Rectal smooth muscle tissue (tissue), 1 donor: ENCODE measurements at regions not wholly inside any gene's neighbourhood (a gene's known extent, or its start where the extent isn't known, plus 50 kb on each side); places are given as distances from the start of the nearest gene placed in this dataset.

Experiments
- H3K27ac ChIP-seq: one replicate; pipeline ENCODE4 v1.7.0; 2013; ENCODE audit warnings: low read depth, low read length, inconsistent platforms
- H3K27me3 ChIP-seq: one replicate; pipeline ENCODE4 v1.7.0; 2013; ENCODE audit warnings: low read length; ENCODE audit not compliant: control insufficient read depth, insufficient read depth
- H3K36me3 ChIP-seq: one replicate; pipeline ENCODE4 v1.7.0; 2013; ENCODE audit warnings: low read length; ENCODE audit not compliant: control insufficient read depth, insufficient read depth
- H3K4me1 ChIP-seq: one replicate; pipeline ENCODE4 v1.7.0; 2013; ENCODE audit warnings: low read length; ENCODE audit not compliant: control insufficient read depth, insufficient read depth
- H3K4me3 ChIP-seq: one replicate; pipeline ENCODE4 v1.7.0; 2013; ENCODE audit warnings: low read length
- H3K9ac ChIP-seq: one replicate; pipeline ENCODE4 v1.7.0; 2013; ENCODE audit warnings: low read length

- Histone ChIP-seq H3K27ac (no peak overlapping the region), H3K4me1 (no peaks in the 10 kb centered on the region), H3K27me3 (no peaks in the 10 kb centered on the region), H3K4me3 (no peak overlapping the region), H3K9ac (no peak overlapping the region), H3K36me3 (no peaks in the 10 kb centered on the region)
Measured at GRCh38 chr20:46803123-46804020, 91.3 kb upstream of the EYA2 start.

GRCh38 chr20:46804126-46804525 lies 90.5 kb upstream of the EYA2 start:
- H3K4me1 ChIP-seq, result no peaks in the 10 kb centered on the region
- H3K9ac ChIP-seq, result no peak overlapping the region
- H3K27ac ChIP-seq, result no peak overlapping the region
- H3K4me3 ChIP-seq, result no peak overlapping the region
- no peaks in the 10 kb centered on the region for H3K36me3 ChIP-seq
- H3K27me3 ChIP-seq, result no peaks in the 10 kb centered on the region

GRCh38 chr20:46805836-46806235 lies 88.8 kb upstream of the EYA2 start:
- Histone ChIP-seq H3K36me3 (no peaks in the 10 kb centered on the region), H3K4me3 (no peak overlapping the region), H3K27me3 (no peaks in the 10 kb centered on the region), H3K4me1 (no peaks in the 10 kb centered on the region), H3K27ac (no peak overlapping the region), H3K9ac (no peak overlapping the region)

GRCh38 chr20:46807998-46808397 lies 86.6 kb upstream of the EYA2 start:
- Histone ChIP-seq H3K4me3 (no peak overlapping the region), H3K27ac (no peak overlapping the region), H3K27me3 (peaks cover 4% of the 10 kb centered on the region), H3K9ac (no peak overlapping the region), H3K4me1 (no peaks in the 10 kb centered on the region), H3K36me3 (no peaks in the 10 kb centered on the region)

GRCh38 chr20:46808565-46808964 lies 86.1 kb upstream of the EYA2 start:
- H3K4me3 ChIP-seq, result no peak overlapping the region
- no peaks in the 10 kb centered on the region for H3K36me3 ChIP-seq
- no peak overlapping the region for H3K9ac ChIP-seq
- H3K4me1 ChIP-seq, result no peaks in the 10 kb centered on the region
- peaks cover 4% of the 10 kb centered on the region for H3K27me3 ChIP-seq
- no peak overlapping the region for H3K27ac ChIP-seq

GRCh38 chr20:46809706-46810360 lies 84.8 kb upstream of the EYA2 start:
- Histone ChIP-seq H3K9ac (no peak overlapping the region), H3K27me3 (peaks cover 4% of the 10 kb centered on the region), H3K4me3 (no peak overlapping the region), H3K36me3 (no peaks in the 10 kb centered on the region), H3K27ac (no peak overlapping the region), H3K4me1 (no peaks in the 10 kb centered on the region)

- H3K4me1 ChIP-seq, result no peaks in the 10 kb centered on the region
- H3K4me3 ChIP-seq, result no peak overlapping the region
- H3K27ac ChIP-seq, result no peak overlapping the region
- peaks cover 4% of the 10 kb centered on the region for H3K27me3 ChIP-seq
- no peaks in the 10 kb centered on the region for H3K36me3 ChIP-seq
- no peak overlapping the region for H3K9ac ChIP-seq
Measured at GRCh38 chr20:46810448-46811223, 84.0 kb upstream of the EYA2 start.

- H3K9ac ChIP-seq, result no peak overlapping the region
- peak overlapping the region; percentile 13 for H3K4me3 ChIP-seq
- H3K36me3 ChIP-seq, result no peaks in the 10 kb centered on the region
- H3K27ac ChIP-seq, result no peak overlapping the region
- H3K27me3 ChIP-seq, result peaks cover 4% of the 10 kb centered on the region
- H3K4me1 ChIP-seq, result no peaks in the 10 kb centered on the region
Measured at GRCh38 chr20:46811224-46812084, 83.2 kb upstream of the EYA2 start.

GRCh38 chr20:46814366-46815232 lies 80.0 kb upstream of the EYA2 start:
- H3K4me3 ChIP-seq, result no peak overlapping the region
- H3K36me3 ChIP-seq, result no peaks in the 10 kb centered on the region
- H3K9ac ChIP-seq, result no peak overlapping the region
- peaks cover 4% of the 10 kb centered on the region for H3K27me3 ChIP-seq
- no peak overlapping the region for H3K27ac ChIP-seq
- no peaks in the 10 kb centered on the region for H3K4me1 ChIP-seq

- Histone ChIP-seq H3K36me3 (no peaks in the 10 kb centered on the region), H3K4me1 (no peaks in the 10 kb centered on the region), H3K9ac (no peak overlapping the region), H3K4me3 (no peak overlapping the region), H3K27ac (no peak overlapping the region), H3K27me3 (peaks cover 4% of the 10 kb centered on the region)
Measured at GRCh38 chr20:46816097-46816496, 78.5 kb upstream of the EYA2 start.

GRCh38 chr20:46816886-46817638 lies 77.6 kb upstream of the EYA2 start:
- no peak overlapping the region for H3K9ac ChIP-seq
- no peaks in the 10 kb centered on the region for H3K36me3 ChIP-seq
- H3K4me3 ChIP-seq, result no peak overlapping the region
- H3K27me3 ChIP-seq, result peaks cover under 1% of the 10 kb centered on the region
- no peaks in the 10 kb centered on the region for H3K4me1 ChIP-seq
- H3K27ac ChIP-seq, result no peak overlapping the region
